Mesendoderm (in vitro differentiated cells): ENCODE measurements at regions not wholly inside any gene's neighbourhood (a gene's known extent, or its start where the extent isn't known, plus 50 kb on each side); places are given as distances from the start of the nearest gene placed in this dataset.

ENCODE experiments used
- DNase-seq: peaks from one replicate; pipeline ENCODE4 v3.0.0; 2013
- H2AK5ac ChIP-seq: 2 replicates; pipeline ENCODE4 v1.6.1; 2013; ENCODE audit warnings: low read length, inconsistent platforms
- H2BK120ac ChIP-seq: 2 replicates; pipeline ENCODE4 v1.6.1; 2013; ENCODE audit warnings: low read depth, mild to moderate bottlenecking, low read length, moderate library complexity, mixed read lengths
- H2BK15ac ChIP-seq: replicated peaks from 2 replicates; pipeline ENCODE4 v1.6.1; 2013; ENCODE audit warnings: low read depth, mild to moderate bottlenecking, moderate library complexity
- H2BK5ac ChIP-seq: 2 replicates; pipeline ENCODE4 v1.6.1; 2013; ENCODE audit warnings: low read length, inconsistent platforms
- H3K18ac ChIP-seq: 2 replicates; pipeline ENCODE4 v1.6.1; 2013; ENCODE audit warnings: mild to moderate bottlenecking, low read length, mixed read lengths
- H3K23ac ChIP-seq: one replicate; pipeline ENCODE4 v1.6.1; 2013; ENCODE audit warnings: low read length
- H3K27ac ChIP-seq: 2 replicates; pipeline ENCODE4 v1.5.1; 2013; ENCODE audit warnings: low read depth, mild to moderate bottlenecking, inconsistent platforms, low read length, moderate library complexity
- H3K27me3 ChIP-seq: 2 replicates; pipeline ENCODE4 v1.6.1; 2013; ENCODE audit warnings: low read length, control low read depth, mild to moderate bottlenecking, inconsistent platforms; ENCODE audit not compliant: insufficient read depth, poor library complexity
- H3K36me3 ChIP-seq: 2 replicates; pipeline ENCODE4 v1.6.1; 2013; ENCODE audit warnings: low read length, inconsistent platforms; ENCODE audit not compliant: control insufficient read depth, insufficient read depth
- H3K4ac ChIP-seq: one replicate; pipeline ENCODE4 v1.6.1; 2013; ENCODE audit warnings: low read depth, mild to moderate bottlenecking, low read length, moderate library complexity
- H3K4me1 ChIP-seq: 2 replicates; pipeline ENCODE4 v1.6.1; 2013; ENCODE audit warnings: low read depth, low read length, inconsistent platforms; ENCODE audit not compliant: control insufficient read depth
- H3K4me2 ChIP-seq: 2 replicates; pipeline ENCODE4 v1.6.1; 2013; ENCODE audit warnings: low read length
- H3K4me3 ChIP-seq: 2 replicates; pipeline ENCODE4 v1.5.1; 2013; ENCODE audit warnings: mild to moderate bottlenecking, low read length
- H3K56ac ChIP-seq: one replicate; pipeline ENCODE4 v1.6.1; 2013; ENCODE audit warnings: low read length
- H3K79me1 ChIP-seq: 2 replicates; pipeline ENCODE4 v1.6.1; 2013; ENCODE audit warnings: low read length, inconsistent platforms
- H3K79me2 ChIP-seq: 2 replicates; pipeline ENCODE4 v1.6.1; 2013; ENCODE audit warnings: mild to moderate bottlenecking, low read length; ENCODE audit not compliant: control insufficient read depth, insufficient read depth
- H3K9ac ChIP-seq: 2 replicates; pipeline ENCODE4 v1.6.1; 2013; ENCODE audit warnings: low read length, inconsistent platforms
- H4K5ac ChIP-seq: one replicate; pipeline ENCODE4 v1.6.1; 2013; ENCODE audit warnings: low read length
- H4K8ac ChIP-seq: one replicate; pipeline ENCODE4 v1.6.1; 2013; ENCODE audit warnings: low read depth, mild to moderate bottlenecking, control low read depth, low read length, moderate library complexity
- WGBS: extraction: QIAGEN DNeasy Blood & Tissue Kit; methylation state at CpG from one replicate; pipeline ENCODE4 v1.1.7; 2013; ENCODE audit warnings: low lambda C conversion rate, missing lambda C conversion rate; ENCODE audit not compliant: insufficient coverage; ENCODE audit errors: extremely low coverage; 5-methylcytosine and 5-hydroxymethylcytosine counted together

DNA sequence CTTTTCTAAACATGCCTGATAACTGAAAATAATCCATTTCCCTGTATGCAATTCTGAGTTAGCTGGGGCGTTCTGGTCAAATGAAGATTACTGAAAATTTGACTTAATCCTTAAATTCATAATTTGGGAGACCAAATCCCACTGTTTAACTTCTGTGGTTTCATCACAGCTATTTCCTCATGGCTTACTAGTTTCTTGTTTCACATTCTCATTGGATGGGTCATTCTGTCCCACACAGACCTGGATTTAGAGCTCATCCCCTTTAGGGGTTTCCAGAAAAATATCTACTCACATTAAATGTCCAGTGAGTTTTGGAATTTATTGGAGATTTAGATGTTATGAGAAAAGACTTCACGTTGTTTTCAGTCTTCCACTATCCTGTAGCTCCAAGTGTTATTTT is 709.3 kb upstream of the KLHL1 start:
- Histone ChIP-seq H3K4me2 (no peak overlapping the region), H3K56ac (no peak overlapping the region), H2BK15ac (no peak overlapping the region), H3K79me1 (no peaks in the 10 kb centered on the region), H3K27ac (no peak overlapping the region), H3K18ac (no peak overlapping the region), H3K4me3 (no peak overlapping the region), H2BK120ac (no peak overlapping the region), H3K36me3 (no peaks in the 10 kb centered on the region), H4K5ac (no peak overlapping the region), H4K8ac (no peak overlapping the region), H3K9ac (no peak overlapping the region), H2AK5ac (no peak overlapping the region), H3K23ac (no peak overlapping the region), H3K79me2 (no peaks in the 10 kb centered on the region), H3K4ac (no peak overlapping the region), H3K27me3 (no peaks in the 10 kb centered on the region), H2BK5ac (no peak overlapping the region), H3K4me1 (no peaks in the 10 kb centered on the region)
- DNase-seq = no peak
- WGBS = no CpG with 5 or more reads among the region's 2 CpGs

DNA sequence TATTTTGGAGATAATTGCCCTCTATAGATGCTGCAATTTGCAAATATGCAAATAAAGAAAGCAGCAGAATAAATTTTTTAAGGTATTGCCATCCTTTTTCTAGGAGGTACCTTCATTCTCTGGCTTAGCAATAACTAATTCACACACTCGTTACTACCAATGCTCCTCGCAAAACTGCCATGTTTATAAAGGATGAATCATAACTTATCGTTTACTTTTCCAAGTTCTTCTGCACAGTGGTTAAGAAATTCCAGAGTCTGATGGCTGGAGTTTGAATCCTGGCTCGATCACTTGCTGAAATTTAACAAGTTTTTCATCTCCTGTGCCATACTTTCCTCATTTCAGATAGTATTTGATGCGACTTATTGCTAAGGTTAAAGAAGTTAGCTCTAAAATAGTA is 708.6 kb upstream of the KLHL1 start:
- no CpG with 5 or more reads among the region's 5 CpGs for WGBS
- Histone ChIP-seq H3K18ac (no peak overlapping the region), H3K9ac (no peak overlapping the region), H4K5ac (no peak overlapping the region), H3K27ac (no peak overlapping the region), H2BK15ac (no peak overlapping the region), H2BK120ac (no peak overlapping the region), H3K79me2 (no peaks in the 10 kb centered on the region), H3K4me1 (no peaks in the 10 kb centered on the region), H3K23ac (no peak overlapping the region), H3K56ac (no peak overlapping the region), H3K27me3 (no peaks in the 10 kb centered on the region), H3K4me2 (no peak overlapping the region), H3K36me3 (no peaks in the 10 kb centered on the region), H2BK5ac (no peak overlapping the region), H3K79me1 (no peaks in the 10 kb centered on the region), H3K4ac (no peak overlapping the region), H3K4me3 (no peak overlapping the region), H2AK5ac (no peak overlapping the region), H4K8ac (no peak overlapping the region)
- no peak for DNase-seq

DNA sequence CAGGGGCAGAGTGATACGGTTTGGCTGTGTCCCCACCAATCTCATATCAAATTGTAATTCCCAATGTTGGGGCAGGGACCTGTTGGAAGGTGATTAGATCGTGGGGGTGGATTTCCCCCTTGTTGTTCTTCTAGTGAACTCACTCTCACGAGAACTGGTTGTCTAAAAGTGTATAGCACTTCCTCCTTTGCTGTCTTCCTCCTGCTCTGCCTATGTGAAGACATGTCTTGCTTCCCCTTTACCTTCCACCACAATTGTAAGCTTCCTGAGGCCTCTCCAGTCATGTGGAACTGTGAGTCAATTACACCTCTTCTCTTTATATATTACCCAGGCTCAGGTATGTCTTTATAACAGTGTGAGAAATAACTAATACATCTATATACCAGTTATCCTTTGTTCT is 706.4 kb upstream of the KLHL1 start:
- Histone ChIP-seq H2BK120ac (no peak overlapping the region), H4K8ac (no peak overlapping the region), H3K27me3 (no peaks in the 10 kb centered on the region), H3K79me1 (no peaks in the 10 kb centered on the region), H4K5ac (no peak overlapping the region), H3K4ac (no peak overlapping the region), H3K4me1 (no peaks in the 10 kb centered on the region), H2AK5ac (no peak overlapping the region), H3K56ac (no peak overlapping the region), H3K4me3 (no peak overlapping the region), H2BK5ac (no peak overlapping the region), H3K27ac (no peak overlapping the region), H3K23ac (no peak overlapping the region), H3K18ac (no peak overlapping the region), H3K4me2 (no peak overlapping the region), H3K36me3 (no peaks in the 10 kb centered on the region), H2BK15ac (no peak overlapping the region), H3K9ac (no peak overlapping the region), H3K79me2 (no peaks in the 10 kb centered on the region)
- WGBS = no CpG with 5 or more reads among the region's 3 CpGs
- no peak for DNase-seq

DNA sequence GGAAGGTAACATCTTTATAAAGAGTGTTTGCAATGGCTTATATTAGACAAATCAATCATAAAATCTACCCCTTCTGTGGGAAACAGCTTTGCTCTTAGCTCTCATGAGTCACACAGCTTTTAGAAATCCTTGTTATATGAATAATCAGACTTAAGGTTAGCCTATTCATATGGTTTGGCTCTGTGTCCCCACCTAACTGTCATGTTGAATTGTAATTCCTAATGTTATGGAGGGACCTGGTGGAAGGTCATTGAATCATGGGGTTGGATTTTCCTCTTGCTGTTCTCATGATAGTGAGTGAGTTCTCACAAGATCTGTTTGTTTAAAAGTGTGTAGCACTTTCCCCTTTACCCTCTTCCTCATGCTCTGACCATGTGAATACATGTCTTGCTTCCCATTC is 704.2 kb upstream of the KLHL1 start:
- H3K79me2 ChIP-seq = no peaks in the 10 kb centered on the region
- DNase-seq = no peak
- no peaks in the 10 kb centered on the region for H3K27me3 ChIP-seq
- no peak overlapping the region for H2BK15ac ChIP-seq
- H2BK120ac ChIP-seq = no peak overlapping the region
- H3K36me3 ChIP-seq = no peaks in the 10 kb centered on the region
- H3K18ac ChIP-seq = no peak overlapping the region
- H3K4ac ChIP-seq = no peak overlapping the region
- H2BK5ac ChIP-seq = no peak overlapping the region
- H3K4me1 ChIP-seq = no peaks in the 10 kb centered on the region
- H3K23ac ChIP-seq = no peak overlapping the region
- H4K5ac ChIP-seq = no peak overlapping the region
- no peak overlapping the region for H3K9ac ChIP-seq
- H3K4me3 ChIP-seq = no peak overlapping the region
- no peak overlapping the region for H4K8ac ChIP-seq
- no peak overlapping the region for H3K4me2 ChIP-seq
- H3K79me1 ChIP-seq = no peaks in the 10 kb centered on the region
- H3K56ac ChIP-seq = no peak overlapping the region
- H2AK5ac ChIP-seq = no peak overlapping the region
- H3K27ac ChIP-seq = no peak overlapping the region

DNA sequence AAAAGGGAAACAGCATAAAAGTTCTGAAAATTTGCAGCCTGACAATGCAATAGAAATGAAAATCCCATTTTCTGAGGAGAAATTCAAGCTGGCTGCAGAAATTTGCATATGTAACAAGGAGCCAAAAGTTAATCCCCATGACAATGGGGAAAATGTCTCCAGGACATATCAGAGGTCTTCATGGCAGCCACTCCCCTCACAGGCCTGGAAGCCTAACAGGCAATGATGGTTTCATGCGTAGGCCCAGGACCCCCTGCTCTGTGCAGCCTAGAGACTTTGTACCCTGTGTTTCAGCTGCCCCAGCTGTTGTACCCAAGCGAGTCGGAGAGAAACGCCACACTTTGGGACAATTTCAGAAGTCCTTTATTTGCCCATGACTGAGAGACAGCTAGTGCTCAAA is 701.3 kb upstream of the KLHL1 start:
- Histone ChIP-seq H2BK5ac (no peak overlapping the region), H3K79me1 (no peaks in the 10 kb centered on the region), H3K79me2 (no peaks in the 10 kb centered on the region), H3K27me3 (no peaks in the 10 kb centered on the region), H3K4me3 (no peak overlapping the region), H3K4me1 (no peaks in the 10 kb centered on the region), H4K5ac (no peak overlapping the region), H3K56ac (no peak overlapping the region), H3K23ac (no peak overlapping the region), H3K27ac (no peak overlapping the region), H2BK15ac (no peak overlapping the region), H3K18ac (no peak overlapping the region), H3K36me3 (no peaks in the 10 kb centered on the region), H3K9ac (no peak overlapping the region), H3K4me2 (no peak overlapping the region), H2AK5ac (no peak overlapping the region), H2BK120ac (no peak overlapping the region), H4K8ac (no peak overlapping the region), H3K4ac (no peak overlapping the region)
- peak; percentile 4 for DNase-seq
- WGBS = no CpG with 5 or more reads among the region's 4 CpGs

DNA sequence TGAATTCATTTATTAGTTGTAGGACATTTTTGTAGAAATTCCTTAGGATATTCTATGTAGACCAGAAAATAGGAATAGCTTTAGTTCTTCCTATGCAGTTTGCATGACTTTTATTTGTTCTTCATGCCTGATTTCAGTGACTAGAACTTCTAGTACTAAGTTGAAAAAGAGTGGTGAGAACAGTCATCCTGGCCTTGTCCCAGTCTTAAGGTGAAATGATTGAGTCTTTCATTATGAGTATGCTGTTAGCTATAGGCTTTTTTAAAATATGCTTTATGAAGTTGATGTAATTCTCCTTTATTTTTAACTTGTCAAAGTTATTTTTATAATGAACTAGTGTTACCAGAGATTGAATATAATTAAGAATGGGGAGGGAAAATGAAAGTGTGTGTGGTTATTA is 690.1 kb upstream of the KLHL1 start:
- Histone ChIP-seq H3K79me1 (no peaks in the 10 kb centered on the region), H3K18ac (no peak overlapping the region), H3K4ac (no peak overlapping the region), H3K27ac (no peak overlapping the region), H3K56ac (no peak overlapping the region), H2BK15ac (no peak overlapping the region), H4K8ac (no peak overlapping the region), H3K4me3 (no peak overlapping the region), H2BK5ac (no peak overlapping the region), H3K4me2 (no peak overlapping the region), H2BK120ac (no peak overlapping the region), H3K9ac (no peak overlapping the region), H3K36me3 (no peaks in the 10 kb centered on the region), H3K79me2 (no peaks in the 10 kb centered on the region), H3K27me3 (no peaks in the 10 kb centered on the region), H2AK5ac (no peak overlapping the region), H3K4me1 (no peaks in the 10 kb centered on the region), H3K23ac (no peak overlapping the region), H4K5ac (no peak overlapping the region)
- no peak for DNase-seq
